ENCODE measurements at regions not wholly inside any gene's neighbourhood (a gene's known extent, or its start where the extent isn't known, plus 50 kb on each side); places are given as distances from the start of the nearest gene placed in this dataset.

- H3K27ac Mint-ChIP-seq, result no peak overlapping the region
- H3K27me3 Mint-ChIP-seq, result no peaks in the 10 kb centered on the region
- H3K36me3 Mint-ChIP-seq, result no peaks in the 10 kb centered on the region
- no peak overlapping the region for H3K4me3 Mint-ChIP-seq
- H3K4me1 Mint-ChIP-seq, result no peaks in the 10 kb centered on the region
- CTCF ChIA-PET, result no interaction called here
- DNase-seq, result no peak
- H3K9me3 Mint-ChIP-seq, result no peaks in the 10 kb centered on the region
These were observed 168.4 kb upstream of the GDNF start for GRCh38 chr5:38008198-38008597.

- no peaks in the 10 kb centered on the region for H3K4me1 Mint-ChIP-seq
- no peak overlapping the region for H3K4me3 Mint-ChIP-seq
- no peak for DNase-seq
- CTCF ChIA-PET, result no interaction called here
- H3K9me3 Mint-ChIP-seq, result no peaks in the 10 kb centered on the region
- no peaks in the 10 kb centered on the region for H3K27me3 Mint-ChIP-seq
- no peak overlapping the region for H3K27ac Mint-ChIP-seq
- H3K36me3 Mint-ChIP-seq, result no peaks in the 10 kb centered on the region
These were observed 159.8 kb upstream of the GDNF start for GRCh38 chr5:37999593-37999992.

GRCh38 chr5:37996918-37997317, 157.1 kb upstream of the GDNF start:
- Mint-ChIP-seq H3K4me3 (no peak overlapping the region), H3K27me3 (no peaks in the 10 kb centered on the region), H3K9me3 (no peaks in the 10 kb centered on the region), H3K36me3 (no peaks in the 10 kb centered on the region), H3K4me1 (no peaks in the 10 kb centered on the region), H3K27ac (no peak overlapping the region)
- CTCF ChIA-PET, result no interaction called here
- DNase-seq, result no peak

GRCh38 chr5:37994729-37995128, 154.9 kb upstream of the GDNF start:
- DNase-seq, result no peak
- CTCF ChIA-PET, result no interaction called here
- Mint-ChIP-seq H3K27ac (no peak overlapping the region), H3K36me3 (no peaks in the 10 kb centered on the region), H3K27me3 (no peaks in the 10 kb centered on the region), H3K4me1 (no peaks in the 10 kb centered on the region), H3K9me3 (no peaks in the 10 kb centered on the region), H3K4me3 (no peak overlapping the region)

GRCh38 chr5:37991301-37992299, 151.8 kb upstream of the GDNF start:
- Mint-ChIP-seq H3K27me3 (no peaks in the 10 kb centered on the region), H3K27ac (no peak overlapping the region), H3K4me1 (no peaks in the 10 kb centered on the region), H3K4me3 (no peak overlapping the region), H3K9me3 (no peaks in the 10 kb centered on the region), H3K36me3 (no peaks in the 10 kb centered on the region)
- DNase-seq, result no peak
- CTCF ChIA-PET, result no interaction called here

GRCh38 chr5:37989884-37990283, 150.0 kb upstream of the GDNF start:
- H3K9me3 Mint-ChIP-seq, result no peaks in the 10 kb centered on the region
- H3K27ac Mint-ChIP-seq, result no peak overlapping the region
- CTCF ChIA-PET, result no interaction called here
- DNase-seq, result no peak
- no peaks in the 10 kb centered on the region for H3K4me1 Mint-ChIP-seq
- H3K27me3 Mint-ChIP-seq, result no peaks in the 10 kb centered on the region
- no peak overlapping the region for H3K4me3 Mint-ChIP-seq
- H3K36me3 Mint-ChIP-seq, result no peaks in the 10 kb centered on the region

GRCh38 chr5:37988454-37989046, 148.7 kb upstream of the GDNF start:
- no peaks in the 10 kb centered on the region for H3K4me1 Mint-ChIP-seq
- no peaks in the 10 kb centered on the region for H3K36me3 Mint-ChIP-seq
- CTCF ChIA-PET, result no interaction called here
- no peak overlapping the region for H3K27ac Mint-ChIP-seq
- no peak for DNase-seq
- no peaks in the 10 kb centered on the region for H3K27me3 Mint-ChIP-seq
- H3K9me3 Mint-ChIP-seq, result no peaks in the 10 kb centered on the region
- no peak overlapping the region for H3K4me3 Mint-ChIP-seq

- no peaks in the 10 kb centered on the region for H3K36me3 Mint-ChIP-seq
- no peak overlapping the region for H3K4me3 Mint-ChIP-seq
- CTCF ChIA-PET, result interaction anchor here (0.6 kb wide), 1 partner anchor 14 kb away, joined by 3 read pairs; no protein-coding TSS in a partner anchor
- DNase-seq, result no peak
- H3K4me1 Mint-ChIP-seq, result no peaks in the 10 kb centered on the region
- no peaks in the 10 kb centered on the region for H3K27me3 Mint-ChIP-seq
- no peak overlapping the region for H3K27ac Mint-ChIP-seq
- H3K9me3 Mint-ChIP-seq, result no peaks in the 10 kb centered on the region
These were observed 144.5 kb upstream of the GDNF start for GRCh38 chr5:37984300-37984699.

GRCh38 chr5:37983463-37983862, 143.6 kb upstream of the GDNF start:
- Mint-ChIP-seq H3K4me1 (no peaks in the 10 kb centered on the region), H3K27ac (no peak overlapping the region), H3K9me3 (no peaks in the 10 kb centered on the region), H3K4me3 (no peak overlapping the region), H3K27me3 (no peaks in the 10 kb centered on the region), H3K36me3 (no peaks in the 10 kb centered on the region)
- no peak for DNase-seq
- CTCF ChIA-PET, result no interaction called here

- Mint-ChIP-seq H3K27me3 (no peaks in the 10 kb centered on the region), H3K36me3 (no peaks in the 10 kb centered on the region), H3K4me1 (no peaks in the 10 kb centered on the region), H3K9me3 (no peaks in the 10 kb centered on the region), H3K27ac (no peak overlapping the region), H3K4me3 (no peak overlapping the region)
- CTCF ChIA-PET, result no interaction called here
- no peak for DNase-seq
These were observed 139.7 kb upstream of the GDNF start for GRCh38 chr5:37979559-37979958.

- CTCF ChIA-PET, result no interaction called here
- H3K4me3 Mint-ChIP-seq, result no peak overlapping the region
- no peaks in the 10 kb centered on the region for H3K36me3 Mint-ChIP-seq
- DNase-seq, result no peak
- no peak overlapping the region for H3K27ac Mint-ChIP-seq
- H3K4me1 Mint-ChIP-seq, result no peaks in the 10 kb centered on the region
- no peaks in the 10 kb centered on the region for H3K27me3 Mint-ChIP-seq
- H3K9me3 Mint-ChIP-seq, result no peaks in the 10 kb centered on the region
These were observed 135.7 kb upstream of the GDNF start for GRCh38 chr5:37975531-37975930.

GRCh38 chr5:37971483-37972024, 131.7 kb upstream of the GDNF start:
- Mint-ChIP-seq H3K4me1 (no peaks in the 10 kb centered on the region), H3K27me3 (no peaks in the 10 kb centered on the region), H3K27ac (no peak overlapping the region), H3K4me3 (no peak overlapping the region), H3K9me3 (no peaks in the 10 kb centered on the region), H3K36me3 (no peaks in the 10 kb centered on the region)
- CTCF ChIA-PET, result no interaction called here
- DNase-seq, result no peak

- Mint-ChIP-seq H3K4me1 (no peaks in the 10 kb centered on the region), H3K27ac (no peak overlapping the region), H3K4me3 (no peak overlapping the region), H3K9me3 (no peaks in the 10 kb centered on the region), H3K27me3 (no peaks in the 10 kb centered on the region), H3K36me3 (no peaks in the 10 kb centered on the region)
- CTCF ChIA-PET, result no interaction called here
- no peak for DNase-seq
These were observed 127.0 kb upstream of the GDNF start for GRCh38 chr5:37966871-37967270.

GRCh38 chr5:37966291-37966690, 126.5 kb upstream of the GDNF start:
- Mint-ChIP-seq H3K36me3 (no peaks in the 10 kb centered on the region), H3K27ac (no peak overlapping the region), H3K4me1 (no peaks in the 10 kb centered on the region), H3K4me3 (no peak overlapping the region), H3K27me3 (no peaks in the 10 kb centered on the region), H3K9me3 (no peaks in the 10 kb centered on the region)
- no peak for DNase-seq
- CTCF ChIA-PET, result no interaction called here

- H3K9me3 Mint-ChIP-seq, result peaks cover 15% of the 10 kb centered on the region
- CTCF ChIA-PET, result no interaction called here
- H3K27ac Mint-ChIP-seq, result no peak overlapping the region
These were observed 122.5 kb upstream of the GDNF start for GRCh38 chr5:37962389-37962788.

More at GRCh38 chr5:37962389-37962788, 122.5 kb upstream of the GDNF start:
- H3K27me3 Mint-ChIP-seq, result no peaks in the 10 kb centered on the region
- no peak for DNase-seq
- no peaks in the 10 kb centered on the region for H3K36me3 Mint-ChIP-seq
- H3K4me1 Mint-ChIP-seq, result no peaks in the 10 kb centered on the region
- H3K4me3 Mint-ChIP-seq, result no peak overlapping the region

All from activated naive CD4-positive, alpha-beta T cell treated with anti-CD3 and anti-CD28 coated beads, Interleukin-2, amount 10 ng/mL, durations not matched to agents 7 days and 5 days (primary cell).